ENCODE measurements at regions not wholly inside any gene's neighbourhood (a gene's known extent, or its start where the extent isn't known, plus 50 kb on each side); places are given as distances from the start of the nearest gene placed in this dataset.

GRCh38 chr13:30559274-30559673 lies 58.4 kb upstream of the USPL1 start:
- no peak for TF ChIP-seq CTCF (IDR thresholded peaks at IDR 0.05)
- TF ChIP-seq EZH2 (IDR thresholded peaks at IDR 0.05; ENCODE audit: borderline replicate concordance, insufficient read depth, low read depth, low read length, poor library complexity, severe bottlenecking): no peak

Measured in B cell (primary cell).